ENCODE measurements at regions not wholly inside any gene's neighbourhood (a gene's known extent, or its start where the extent isn't known, plus 50 kb on each side); places are given as distances from the start of the nearest gene placed in this dataset.

- TF ChIP-seq ZNF532 (CRISPR knock-in tag; IDR thresholded peaks at IDR 0.05; ENCODE audit: borderline replicate concordance), result no peak
- TF ChIP-seq NR3C1 (CRISPR knock-in tag; conservative IDR thresholded peaks at IDR 0.05; ENCODE audit: low read depth), result no peak
These were observed 572.8 kb upstream of the KLHL29 start (continued) for GRCh38 chr2:22812065-22812680.

GRCh38 chr2:22817197-22817596 lies 567.8 kb upstream of the KLHL29 start:
- ATAC-seq (no peak), DNase-seq (ENCODE audit: low spot score) (no peak)
- no peaks in the 10 kb centered on the region for H3K36me3 Mint-ChIP-seq
- 0 out of 2 replicates have a peak, but pooled peaks cover 2% of the 10 kb centered on the region for H3K4me1 Mint-ChIP-seq
- CTCF ChIA-PET, result interaction anchor here (1.0 kb wide), 1 partner anchor 12 kb away, joined by 3 read pairs; no protein-coding TSS in a partner anchor
- H3K27ac Mint-ChIP-seq, result no peak overlapping the region
- no peaks in the 10 kb centered on the region for H3K27me3 Mint-ChIP-seq (ENCODE audit: low read depth)
- TF ChIP-seq EMX1 (CRISPR knock-in tag; IDR thresholded peaks at IDR 0.05), result no peak
- TF ChIP-seq KAT7 (CRISPR knock-in tag; IDR thresholded peaks at IDR 0.05; ENCODE audit: borderline replicate concordance), result no peak
- TF ChIP-seq CTCF (IDR thresholded peaks at IDR 0.05), result no peak
- no peak for TF ChIP-seq ZNF512 (CRISPR knock-in tag; IDR thresholded peaks at IDR 0.05; ENCODE audit: borderline replicate concordance)
- no peak for TF ChIP-seq ZSCAN18 (CRISPR knock-in tag; IDR thresholded peaks at IDR 0.05)
- no peak for TF ChIP-seq RORB (CRISPR knock-in tag; IDR thresholded peaks at IDR 0.05)
- no peak for TF ChIP-seq RELA (CRISPR knock-in tag; IDR thresholded peaks at IDR 0.05; ENCODE audit: borderline replicate concordance)
- TF ChIP-seq ZNF416 (CRISPR knock-in tag; IDR thresholded peaks at IDR 0.05), result no peak
- POLR2A ChIA-PET, result no interaction called here
- H3K9me3 Mint-ChIP-seq, result peaks cover 6% of the 10 kb centered on the region
- H3K4me3 Mint-ChIP-seq, result no peak overlapping the region

GRCh38 chr2:22821458-22821857 lies 563.5 kb upstream of the KLHL29 start:
- ATAC-seq (no peak), DNase-seq (ENCODE audit: low spot score) (no peak)
- Mint-ChIP-seq H3K4me3 (no peak overlapping the region), H3K27me3 (ENCODE audit: low read depth) (no peaks in the 10 kb centered on the region), H3K4me1 (0 out of 2 replicates have a peak, but pooled peaks cover 2% of the 10 kb centered on the region), H3K27ac (no peak overlapping the region), H3K36me3 (no peaks in the 10 kb centered on the region), H3K9me3 (peaks cover 9% of the 10 kb centered on the region; the same call in 1 of the 2 replicates)
- CTCF ChIA-PET, result interaction anchor here (0.6 kb wide), 1 partner anchor 111 kb away, joined by 3 read pairs; no protein-coding TSS in a partner anchor
- POLR2A ChIA-PET, result no interaction called here
- TF ChIP-seq ELF4 (CRISPR knock-in tag; IDR thresholded peaks at IDR 0.05; ENCODE audit: low read depth), result no peak
- no peak for TF ChIP-seq ERG (CRISPR knock-in tag; IDR thresholded peaks at IDR 0.05)
- no peak for TF ChIP-seq EMX1 (CRISPR knock-in tag; IDR thresholded peaks at IDR 0.05)
- no peak for TF ChIP-seq NR3C1 (CRISPR knock-in tag; conservative IDR thresholded peaks at IDR 0.05; ENCODE audit: low read depth)
- no peak for TF ChIP-seq PRDM15 (CRISPR knock-in tag; IDR thresholded peaks at IDR 0.05)
- TF ChIP-seq CREB1 (CRISPR knock-in tag; IDR thresholded peaks at IDR 0.05), result no peak
- no peak for TF ChIP-seq NFYB (CRISPR knock-in tag; conservative IDR thresholded peaks at IDR 0.05; ENCODE audit: low read depth)
- TF ChIP-seq RELA (CRISPR knock-in tag; IDR thresholded peaks at IDR 0.05; ENCODE audit: borderline replicate concordance), result no peak
- no peak for TF ChIP-seq ZMAT4 (CRISPR knock-in tag; IDR thresholded peaks at IDR 0.05)
- no peak for TF ChIP-seq TCF7 (CRISPR knock-in tag; IDR thresholded peaks at IDR 0.05; ENCODE audit: low read depth)

All from WTC11 (cell line).